ENCODE measurements at regions not wholly inside any gene's neighbourhood (a gene's known extent, or its start where the extent isn't known, plus 50 kb on each side); places are given as distances from the start of the nearest gene placed in this dataset.
A peak's percentile ranks its signal among the peaks of the same experiment; 100 is the strongest.

DNA sequence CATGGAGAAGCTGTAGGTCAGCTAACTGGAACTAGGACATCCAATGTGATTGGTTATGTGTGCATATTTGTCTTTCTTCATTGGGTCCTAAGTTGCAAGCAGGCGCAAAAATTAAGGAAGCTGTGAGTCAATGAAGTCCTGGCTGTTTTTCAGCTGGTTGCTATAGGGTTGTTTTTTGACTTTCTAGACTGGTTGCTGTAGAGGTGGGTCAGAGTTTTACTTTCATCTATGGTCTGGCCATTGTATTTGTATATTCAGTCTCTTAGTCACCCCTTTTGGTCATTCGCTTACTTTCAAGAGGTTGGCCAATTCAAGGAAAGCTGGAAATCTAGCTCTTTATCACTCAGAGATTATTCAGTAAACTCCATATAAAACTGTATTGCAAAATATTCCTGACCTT is 62.0 kb upstream of the AMZ2 start:
- Histone ChIP-seq H3K4me1 (peaks cover 0 to 10% (median 3%) of the 10 kb centered on the region in 4 donors), H3K27ac (peak overlapping the region in 1 of 4 donors; percentile 29), H3K27me3 (no peaks in the 10 kb centered on the region), H3K36me3 (no peaks in the 10 kb centered on the region), H3K9me3 (no peaks in the 10 kb centered on the region), H3K4me3 (no peak overlapping the region)
- no peak for DNase-seq
- TF ChIP-seq POLR2A (IDR thresholded peaks at IDR 0.05), result no peak
- TF ChIP-seq, protein P1, sequence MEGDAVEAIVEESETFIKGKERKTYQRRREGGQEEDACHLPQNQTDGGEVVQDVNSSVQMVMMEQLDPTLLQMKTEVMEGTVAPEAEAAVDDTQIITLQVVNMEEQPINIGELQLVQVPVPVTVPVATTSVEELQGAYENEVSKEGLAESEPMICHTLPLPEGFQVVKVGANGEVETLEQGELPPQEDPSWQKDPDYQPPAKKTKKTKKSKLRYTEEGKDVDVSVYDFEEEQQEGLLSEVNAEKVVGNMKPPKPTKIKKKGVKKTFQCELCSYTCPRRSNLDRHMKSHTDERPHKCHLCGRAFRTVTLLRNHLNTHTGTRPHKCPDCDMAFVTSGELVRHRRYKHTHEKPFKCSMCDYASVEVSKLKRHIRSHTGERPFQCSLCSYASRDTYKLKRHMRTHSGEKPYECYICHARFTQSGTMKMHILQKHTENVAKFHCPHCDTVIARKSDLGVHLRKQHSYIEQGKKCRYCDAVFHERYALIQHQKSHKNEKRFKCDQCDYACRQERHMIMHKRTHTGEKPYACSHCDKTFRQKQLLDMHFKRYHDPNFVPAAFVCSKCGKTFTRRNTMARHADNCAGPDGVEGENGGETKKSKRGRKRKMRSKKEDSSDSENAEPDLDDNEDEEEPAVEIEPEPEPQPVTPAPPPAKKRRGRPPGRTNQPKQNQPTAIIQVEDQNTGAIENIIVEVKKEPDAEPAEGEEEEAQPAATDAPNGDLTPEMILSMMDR (IDR thresholded peaks at IDR 0.05), result no peak

DNA sequence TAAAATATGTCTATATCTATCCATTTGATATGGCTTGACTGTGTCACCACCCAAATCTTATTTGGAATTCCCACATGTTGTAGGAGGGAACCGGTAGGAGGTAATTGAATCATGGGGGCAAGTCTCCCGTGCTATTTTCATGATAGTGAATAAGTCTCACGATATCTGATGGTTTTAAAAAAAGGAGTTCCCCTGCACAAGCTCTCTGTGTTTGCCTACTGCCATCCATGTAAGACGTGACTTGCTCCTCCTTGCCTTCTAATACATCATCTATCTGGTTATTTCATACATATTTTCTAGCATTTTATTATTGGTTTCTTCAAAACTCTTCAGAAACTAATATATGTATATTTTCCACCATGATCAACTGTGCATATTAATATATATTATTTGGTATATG is 57.3 kb upstream of the AMZ2 start:
- Histone ChIP-seq H3K36me3 (no peaks in the 10 kb centered on the region), H3K27ac (no peak overlapping the region), H3K4me3 (no peak overlapping the region), H3K4me1 (no peaks in the 10 kb centered on the region), H3K9me3 (no peaks in the 10 kb centered on the region), H3K27me3 (peaks cover 0 to 3% of the 10 kb centered on the region in 2 donors)
- DNase-seq, result no peak
- TF ChIP-seq, protein P1 (IDR thresholded peaks at IDR 0.05), result no peak
- no peak for TF ChIP-seq POLR2A (IDR thresholded peaks at IDR 0.05)

DNA sequence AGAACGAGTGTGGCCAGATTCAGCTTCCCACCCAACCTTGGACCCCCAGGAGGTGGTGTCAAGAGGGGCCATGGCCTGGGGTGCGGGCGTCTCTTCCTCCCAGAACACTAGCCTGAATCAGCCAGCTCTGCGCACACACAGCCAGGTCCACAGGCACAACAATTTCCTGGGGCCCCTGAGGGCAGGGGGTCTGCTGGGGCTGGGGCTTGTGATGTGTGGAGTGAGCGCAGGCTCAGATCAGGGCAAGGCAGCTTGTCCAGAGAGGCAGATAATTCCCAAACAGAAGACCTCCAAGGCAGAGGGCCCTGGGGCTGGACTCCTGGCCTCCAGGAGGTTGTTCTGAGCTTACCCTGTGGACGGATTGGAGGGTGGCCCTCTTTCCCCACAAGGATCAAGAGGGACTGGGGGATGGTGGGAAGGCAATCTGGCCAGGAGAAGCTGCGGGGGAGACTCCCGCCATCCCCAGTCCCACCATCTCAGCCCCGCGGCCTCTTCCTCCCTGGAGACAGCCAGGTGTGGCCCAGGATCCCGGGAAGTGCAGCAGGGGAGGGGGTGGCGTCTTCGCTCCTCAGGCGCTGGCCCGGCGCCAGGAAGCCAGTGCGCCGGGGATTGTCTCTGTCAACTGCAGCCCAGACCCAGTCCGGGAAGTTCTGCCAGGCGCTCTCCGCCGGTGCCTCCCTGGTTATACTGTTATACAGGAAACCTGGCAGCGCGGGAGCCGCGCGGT is 52.0 kb upstream of the AMZ2 start:
- DNase-seq, result peak in 1 of 3 donors; percentile 49
- H3K27me3 ChIP-seq, result peaks cover 0 to 47% of the 10 kb centered on the region in 2 donors
- H3K4me3 ChIP-seq, result peak overlapping the region; percentile 22 to 52 (median 46)
- no peaks in the 10 kb centered on the region for H3K36me3 ChIP-seq
- peak overlapping the region in 1 of 4 donors; percentile 17 for H3K27ac ChIP-seq
- TF ChIP-seq, protein P1 (IDR thresholded peaks at IDR 0.05), result no peak
- TF ChIP-seq POLR2A (IDR thresholded peaks at IDR 0.05), result no peak
- H3K9me3 ChIP-seq, result no peaks in the 10 kb centered on the region
- H3K4me1 ChIP-seq, result peaks cover 4 to 50% (median 25%) of the 10 kb centered on the region in 4 donors

DNA sequence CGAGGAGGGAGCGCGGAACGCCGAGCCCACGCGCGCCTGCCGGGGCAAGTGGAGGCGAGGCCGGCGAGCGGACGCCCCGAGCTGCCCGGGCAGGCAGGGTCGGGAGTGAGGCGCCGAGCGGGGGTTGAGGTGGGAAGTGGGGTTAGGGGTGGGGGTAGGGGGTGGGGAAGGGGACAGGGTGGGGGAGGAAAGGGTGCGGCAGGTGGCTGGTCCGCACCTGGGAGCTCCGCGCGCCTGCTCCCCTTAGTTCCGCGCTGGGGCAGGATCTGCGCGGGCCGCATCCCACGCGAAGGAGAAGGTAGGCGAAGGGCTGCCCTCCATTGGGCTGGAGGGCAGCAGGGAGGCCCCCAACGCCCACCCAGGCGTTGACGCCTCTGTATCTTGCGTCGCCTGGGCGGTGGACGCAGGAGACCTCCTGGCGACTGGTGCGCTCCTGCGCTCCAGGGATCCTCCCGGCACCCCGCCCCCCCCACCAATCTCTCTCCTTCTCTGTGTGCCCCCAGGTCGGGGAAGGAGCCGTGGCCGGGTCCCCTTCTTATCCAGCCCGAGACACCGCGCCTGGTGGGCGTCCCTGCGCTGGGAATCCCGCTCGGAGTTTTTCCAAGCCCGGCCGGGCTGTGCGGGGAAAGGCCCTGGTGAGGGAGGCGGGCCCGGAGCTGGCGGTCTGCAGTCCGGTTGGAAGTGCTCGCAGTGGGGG is 51.3 kb upstream of the AMZ2 start:
- Histone ChIP-seq H3K4me3 (peak overlapping the region; percentile 22 to 52 (median 46)), H3K36me3 (no peaks in the 10 kb centered on the region), H3K4me1 (peaks cover 4 to 54% (median 25%) of the 10 kb centered on the region in 4 donors), H3K27ac (peak overlapping the region in 1 of 4 donors; percentile 17), H3K9me3 (no peaks in the 10 kb centered on the region), H3K27me3 (peaks cover 0 to 47% of the 10 kb centered on the region in 2 donors)
- TF ChIP-seq, protein P1 (IDR thresholded peaks at IDR 0.05), result no peak
- TF ChIP-seq POLR2A (IDR thresholded peaks at IDR 0.05), result no peak
- peak in 1 of 3 donors; percentile 52 for DNase-seq

DNA sequence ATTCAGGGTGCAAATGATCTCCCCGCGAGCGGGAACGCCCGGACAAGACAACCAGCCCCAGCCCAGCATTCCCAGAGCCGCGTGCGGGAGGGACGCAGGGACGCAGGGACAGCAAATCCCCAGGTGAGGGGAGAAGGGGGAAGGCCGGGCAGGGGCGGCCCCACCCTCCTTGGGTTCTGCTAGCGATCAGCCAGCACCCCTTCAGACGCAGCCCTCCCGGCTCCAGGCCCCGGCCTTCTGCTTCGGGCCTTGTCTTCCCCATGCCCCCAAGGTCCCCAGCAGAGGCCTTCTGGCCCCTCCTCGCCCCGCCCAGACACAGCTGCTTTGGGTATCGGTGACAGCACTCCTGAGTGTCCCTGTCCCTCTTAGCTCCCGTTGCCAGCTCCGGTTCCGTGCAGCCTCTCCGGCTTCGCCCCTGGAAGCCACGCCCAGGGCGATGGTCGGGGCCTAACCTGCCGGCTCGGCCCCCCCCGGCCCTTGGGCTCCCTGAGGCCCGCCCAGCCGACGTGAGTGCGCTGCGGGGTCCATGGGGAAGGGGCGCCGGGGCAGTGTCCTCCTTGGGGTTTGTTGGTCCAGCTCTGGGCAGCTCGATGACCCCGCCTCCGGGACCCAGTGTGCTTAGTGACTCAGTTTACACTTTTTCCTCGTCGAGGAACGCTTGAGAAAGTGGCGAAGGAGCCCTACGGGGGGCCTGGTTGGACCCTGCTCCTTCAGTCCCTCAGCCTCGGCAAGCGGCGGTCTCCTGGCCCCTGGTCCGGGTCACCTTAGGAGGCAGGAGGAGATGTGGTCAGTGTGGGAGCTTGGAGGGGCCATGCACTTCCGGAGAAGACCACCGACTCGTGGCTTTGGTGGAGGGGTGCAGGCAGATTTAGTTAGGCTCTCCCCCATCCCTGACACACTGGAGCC is 50.5 kb upstream of the AMZ2 start:
- Histone ChIP-seq H3K27me3 (peaks cover 0 to 47% of the 10 kb centered on the region in 2 donors), H3K36me3 (no peaks in the 10 kb centered on the region), H3K9me3 (no peaks in the 10 kb centered on the region), H3K27ac (peak overlapping the region in 2 of 4 donors; percentile 16 to 33), H3K4me1 (peaks cover 4 to 54% (median 25%) of the 10 kb centered on the region in 4 donors), H3K4me3 (peak overlapping the region; percentile 22 to 52 (median 46))
- DNase-seq, result peak in 1 of 3 donors; percentile 61
- TF ChIP-seq POLR2A (IDR thresholded peaks at IDR 0.05), result no peak
- TF ChIP-seq, protein P1 (IDR thresholded peaks at IDR 0.05), result no peak

All from Peyer's patch (tissue), 4 donors.